ENCODE measurements at regions not wholly inside any gene's neighbourhood (a gene's known extent, or its start where the extent isn't known, plus 50 kb on each side); places are given as distances from the start of the nearest gene placed in this dataset.

DNA sequence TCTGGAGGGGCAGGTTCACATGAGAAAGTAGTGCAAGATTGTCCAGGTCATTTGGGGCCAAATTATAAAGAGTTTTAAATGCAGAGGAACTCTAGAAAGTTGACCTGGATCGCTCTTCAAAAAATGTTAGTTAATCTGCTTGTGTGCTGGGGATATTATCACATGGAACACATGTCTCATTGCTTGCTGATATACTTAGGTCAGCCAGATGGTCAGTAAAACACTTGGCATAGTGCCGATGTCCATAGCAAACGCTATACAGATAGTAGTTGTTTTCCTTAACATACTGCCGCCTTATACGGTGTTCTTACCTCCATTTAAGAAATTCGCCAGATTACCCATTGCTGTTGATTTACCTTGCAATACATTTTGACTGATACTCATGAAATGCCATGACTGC lies 103.4 kb upstream of the CWC22 start:
- TF ChIP-seq, protein P1, sequence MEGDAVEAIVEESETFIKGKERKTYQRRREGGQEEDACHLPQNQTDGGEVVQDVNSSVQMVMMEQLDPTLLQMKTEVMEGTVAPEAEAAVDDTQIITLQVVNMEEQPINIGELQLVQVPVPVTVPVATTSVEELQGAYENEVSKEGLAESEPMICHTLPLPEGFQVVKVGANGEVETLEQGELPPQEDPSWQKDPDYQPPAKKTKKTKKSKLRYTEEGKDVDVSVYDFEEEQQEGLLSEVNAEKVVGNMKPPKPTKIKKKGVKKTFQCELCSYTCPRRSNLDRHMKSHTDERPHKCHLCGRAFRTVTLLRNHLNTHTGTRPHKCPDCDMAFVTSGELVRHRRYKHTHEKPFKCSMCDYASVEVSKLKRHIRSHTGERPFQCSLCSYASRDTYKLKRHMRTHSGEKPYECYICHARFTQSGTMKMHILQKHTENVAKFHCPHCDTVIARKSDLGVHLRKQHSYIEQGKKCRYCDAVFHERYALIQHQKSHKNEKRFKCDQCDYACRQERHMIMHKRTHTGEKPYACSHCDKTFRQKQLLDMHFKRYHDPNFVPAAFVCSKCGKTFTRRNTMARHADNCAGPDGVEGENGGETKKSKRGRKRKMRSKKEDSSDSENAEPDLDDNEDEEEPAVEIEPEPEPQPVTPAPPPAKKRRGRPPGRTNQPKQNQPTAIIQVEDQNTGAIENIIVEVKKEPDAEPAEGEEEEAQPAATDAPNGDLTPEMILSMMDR (IDR thresholded peaks at IDR 0.05): no peak
- Histone ChIP-seq H3K27ac (no peak overlapping the region), H3K27me3 (ENCODE audit: control insufficient read depth, insufficient read depth, low read length) (no peaks in the 10 kb centered on the region)

DNA sequence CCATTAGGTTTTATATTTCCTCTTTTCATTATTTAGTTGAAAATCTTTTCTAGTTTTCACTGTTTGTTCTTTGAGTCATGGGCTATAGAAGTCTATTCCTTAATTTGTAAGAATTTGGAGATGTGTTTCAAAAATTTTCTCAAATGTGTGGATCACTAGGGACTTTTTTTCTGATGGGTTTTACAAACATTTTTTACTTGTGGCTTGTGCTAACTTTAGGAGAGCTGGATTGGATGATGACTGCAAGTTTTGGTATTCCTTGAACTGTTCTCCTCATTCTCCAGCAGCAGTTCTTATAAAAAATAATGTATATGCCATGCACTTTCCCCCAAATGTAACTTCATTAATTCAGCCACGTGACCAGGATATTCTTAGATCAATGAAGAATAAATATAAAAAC lies 94.7 kb upstream of the CWC22 start:
- Histone ChIP-seq H3K27me3 (ENCODE audit: control insufficient read depth, insufficient read depth, low read length) (no peaks in the 10 kb centered on the region), H3K4me3 (ENCODE audit: low read depth, low read length) (no peak overlapping the region), H3K27ac (no peak overlapping the region), H3K9me3 (ENCODE audit: control insufficient read depth, low read length) (no peaks in the 10 kb centered on the region), H2AFZ (no peak overlapping the region), H3K4me1 (no peaks in the 10 kb centered on the region), H3K79me2 (no peaks in the 10 kb centered on the region), H3K4me2 (ENCODE audit: low read length) (no peak overlapping the region), H3K9ac (no peak overlapping the region), H3K36me3 (ENCODE audit: control insufficient read depth, insufficient read depth, low read length) (no peaks in the 10 kb centered on the region)
- TF ChIP-seq, protein P1 (IDR thresholded peaks at IDR 0.05): no peak

More for the DNA sequence above, 103.4 kb upstream of the CWC22 start:
- H2AFZ ChIP-seq: no peak overlapping the region
- H3K4me2 ChIP-seq (ENCODE audit: low read length): no peak overlapping the region
- no peaks in the 10 kb centered on the region for H3K79me2 ChIP-seq
- no peaks in the 10 kb centered on the region for H3K9me3 ChIP-seq (ENCODE audit: control insufficient read depth, low read length)
- H3K4me3 ChIP-seq (ENCODE audit: low read depth, low read length): no peak overlapping the region
- no peaks in the 10 kb centered on the region for H3K4me1 ChIP-seq
- H3K36me3 ChIP-seq (ENCODE audit: control insufficient read depth, insufficient read depth, low read length): no peaks in the 10 kb centered on the region
- H3K9ac ChIP-seq: no peak overlapping the region

- Histone ChIP-seq H3K9me3 (ENCODE audit: control insufficient read depth, low read length) (no peaks in the 10 kb centered on the region), H3K27ac (no peak overlapping the region), H3K4me1 (no peaks in the 10 kb centered on the region), H3K27me3 (ENCODE audit: control insufficient read depth, insufficient read depth, low read length) (no peaks in the 10 kb centered on the region), H3K4me3 (ENCODE audit: low read depth, low read length) (no peak overlapping the region), H3K9ac (no peak overlapping the region), H3K36me3 (ENCODE audit: control insufficient read depth, insufficient read depth, low read length) (no peaks in the 10 kb centered on the region), H2AFZ (no peak overlapping the region), H3K4me2 (ENCODE audit: low read length) (no peak overlapping the region), H3K79me2 (no peaks in the 10 kb centered on the region)
- TF ChIP-seq, protein P1 (IDR thresholded peaks at IDR 0.05): no peak
Measured at GRCh38 chr2:180099308-180099707, 92.2 kb upstream of the CWC22 start.

- Histone ChIP-seq H2AFZ (no peak overlapping the region), H3K27ac (no peak overlapping the region), H3K9ac (no peak overlapping the region), H3K4me1 (no peaks in the 10 kb centered on the region), H3K27me3 (ENCODE audit: control insufficient read depth, insufficient read depth, low read length) (no peaks in the 10 kb centered on the region), H3K4me3 (ENCODE audit: low read depth, low read length) (no peak overlapping the region), H3K4me2 (ENCODE audit: low read length) (no peak overlapping the region), H3K36me3 (ENCODE audit: control insufficient read depth, insufficient read depth, low read length) (no peaks in the 10 kb centered on the region), H3K9me3 (ENCODE audit: control insufficient read depth, low read length) (no peaks in the 10 kb centered on the region), H3K79me2 (no peaks in the 10 kb centered on the region)
- TF ChIP-seq, protein P1 (IDR thresholded peaks at IDR 0.05): no peak
Measured at GRCh38 chr2:180085144-180085543, 78.0 kb upstream of the CWC22 start.

DNA sequence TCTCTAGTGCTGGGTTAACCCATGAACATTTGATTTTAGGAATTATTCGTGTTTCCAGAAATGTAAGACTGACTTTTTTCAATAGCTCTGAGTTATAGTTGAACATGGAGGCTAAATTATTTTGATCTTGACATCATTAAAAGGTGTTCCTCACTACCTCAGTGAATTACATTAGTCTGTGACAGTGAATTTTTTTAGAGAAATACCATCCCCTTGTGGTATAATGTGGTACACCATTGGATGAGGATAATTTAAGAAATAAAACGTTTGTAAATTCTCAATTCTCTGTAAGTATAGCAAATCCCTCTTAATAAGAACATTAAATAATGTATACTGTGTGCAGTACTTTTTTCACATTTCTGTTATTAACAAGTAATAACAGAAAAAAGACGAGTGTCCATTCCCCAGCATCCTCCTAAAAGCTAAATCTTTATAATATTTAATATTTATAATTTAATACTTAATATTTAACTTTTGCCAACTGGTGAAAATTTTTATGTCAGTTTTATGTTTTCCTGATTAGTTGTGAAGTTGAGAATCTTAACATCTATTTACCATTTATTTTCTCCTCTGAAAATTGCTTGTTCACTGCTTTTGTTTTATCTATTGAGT lies 70.3 kb upstream of the CWC22 start:
- Histone ChIP-seq H3K79me2 (no peaks in the 10 kb centered on the region), H3K4me2 (ENCODE audit: low read length) (no peak overlapping the region), H3K4me3 (ENCODE audit: low read depth, low read length) (no peak overlapping the region), H3K9me3 (ENCODE audit: control insufficient read depth, low read length) (no peaks in the 10 kb centered on the region), H3K9ac (no peak overlapping the region), H3K27ac (no peak overlapping the region), H3K27me3 (ENCODE audit: control insufficient read depth, insufficient read depth, low read length) (no peaks in the 10 kb centered on the region), H3K4me1 (no peaks in the 10 kb centered on the region), H2AFZ (no peak overlapping the region), H3K36me3 (ENCODE audit: control insufficient read depth, insufficient read depth, low read length) (no peaks in the 10 kb centered on the region)
- TF ChIP-seq, protein P1 (IDR thresholded peaks at IDR 0.05): peak; percentile 32

All from parathyroid adenoma (tissue), 2 donors.